ENCODE measurements at regions not wholly inside any gene's neighbourhood (a gene's known extent, or its start where the extent isn't known, plus 50 kb on each side); places are given as distances from the start of the nearest gene placed in this dataset.
"Not testable (repeated sequence)": the region's sequence is repeated elsewhere in the genome, so short reads cannot be mapped to it uniquely, and the experiment has no call there.

DNA sequence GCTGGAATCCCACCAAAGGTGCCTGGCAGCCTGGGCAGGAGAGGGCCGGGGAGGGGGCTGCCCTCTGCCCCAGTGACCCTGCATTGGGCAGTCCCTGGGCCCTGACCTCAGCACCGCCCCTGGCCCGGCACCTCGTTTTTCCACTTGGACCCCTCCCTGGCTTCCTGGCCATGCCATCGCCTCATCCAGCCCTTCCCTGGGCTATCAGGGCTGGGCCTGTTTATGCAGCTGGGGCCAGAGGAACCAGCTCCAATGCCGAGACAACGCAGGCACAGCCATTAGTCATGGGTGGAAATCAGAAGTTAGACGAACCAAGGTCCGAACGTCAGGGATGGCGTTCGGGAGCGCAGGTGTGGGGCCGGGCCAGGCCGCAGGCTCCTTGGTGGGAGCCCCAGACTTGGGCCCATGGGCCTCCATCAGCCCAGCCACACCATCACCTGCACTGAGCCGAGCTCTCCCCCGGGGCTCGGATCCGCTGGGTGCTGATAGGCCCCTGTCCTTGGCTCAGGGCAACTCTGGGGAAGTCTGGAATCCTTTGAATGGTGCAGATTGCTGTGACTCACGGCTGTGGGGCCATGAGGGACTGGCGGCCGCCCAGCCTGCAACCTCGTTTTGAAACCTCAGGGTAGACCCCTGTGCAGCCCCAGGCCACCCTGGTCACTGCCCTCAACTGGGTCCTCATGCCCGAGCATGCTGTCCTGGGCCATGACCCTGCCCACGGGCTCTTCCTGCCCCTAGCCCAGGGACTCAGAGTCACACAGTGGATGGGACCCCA, 169.4 kb downstream of the KIF26A start:
- no peak for DNase-seq

DNA sequence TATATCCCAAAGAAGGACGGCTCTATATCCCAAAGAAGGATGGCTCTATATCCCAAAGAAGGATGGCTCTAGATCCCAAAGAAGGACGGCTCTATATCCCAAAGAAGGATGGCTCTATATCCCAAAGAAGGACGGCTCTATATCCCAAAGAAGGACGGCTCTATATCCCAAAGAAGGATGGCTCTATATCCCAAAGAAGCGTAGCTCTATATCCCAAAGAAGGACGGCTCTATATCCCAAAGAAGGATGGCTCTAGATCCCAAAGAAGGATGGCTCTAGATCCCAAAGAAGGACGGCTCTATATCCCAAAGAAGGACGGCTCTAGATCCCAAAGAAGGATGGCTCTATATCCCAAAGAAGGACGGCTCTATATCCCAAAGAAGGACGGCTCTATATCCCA, 170.1 kb downstream of the KIF26A start:
- DNase-seq: not testable (repeated sequence)

DNA sequence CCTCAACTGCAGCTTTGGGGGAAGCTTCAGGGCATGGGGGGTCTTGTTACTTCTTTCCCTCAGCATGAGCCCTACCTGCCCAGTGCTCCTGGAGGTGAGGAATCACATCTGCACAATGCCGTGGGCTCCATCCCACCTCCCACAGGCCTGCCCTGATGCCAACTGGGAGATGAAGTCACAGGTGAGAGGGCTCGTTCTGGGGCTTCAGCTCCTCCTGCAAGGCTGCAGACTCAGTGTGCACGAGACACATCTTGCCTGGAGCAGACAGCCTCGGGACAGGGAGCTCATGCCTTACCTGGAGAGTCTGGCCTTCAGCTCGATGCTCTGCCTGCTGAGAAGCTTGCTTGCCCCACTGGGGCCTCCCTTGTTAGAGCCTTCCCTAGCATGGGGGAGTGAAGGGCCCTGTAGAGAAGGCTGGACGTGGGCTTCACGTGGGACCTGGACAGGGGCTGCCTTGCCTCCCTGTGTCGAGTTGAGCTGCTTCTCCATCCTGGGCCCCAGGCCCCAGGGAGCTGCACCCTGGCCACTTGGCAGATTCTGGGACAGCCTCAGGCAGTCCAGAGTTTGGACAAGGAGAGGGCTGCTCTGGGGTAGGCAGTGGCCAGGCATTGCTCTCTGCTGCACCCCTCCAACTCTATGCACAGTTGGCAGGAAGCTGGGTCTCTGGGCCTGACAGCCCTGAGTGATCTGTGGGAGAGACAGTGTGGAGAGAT, 171.4 kb downstream of the KIF26A start:
- DNase-seq: no peak

DNA sequence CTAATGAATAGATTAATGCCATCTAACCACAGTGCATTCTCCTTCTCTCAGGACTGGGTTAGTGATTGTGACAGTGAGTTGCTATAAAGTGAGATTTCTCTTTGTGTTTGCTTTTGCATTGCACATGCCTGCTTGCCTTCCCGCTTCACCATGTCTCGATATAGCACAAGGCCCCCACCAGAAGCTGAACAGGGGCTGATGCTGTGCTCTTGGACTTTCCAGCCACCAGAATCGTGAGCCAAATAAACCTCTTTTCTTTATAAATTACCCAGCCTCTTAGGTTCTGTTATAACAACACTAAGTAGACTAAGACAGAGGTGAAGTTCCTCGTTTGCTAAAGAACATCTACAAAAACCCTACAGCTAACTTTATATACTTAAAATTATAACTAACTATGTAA, 173.0 kb downstream of the KIF26A start:
- DNase-seq: no peak

DNA sequence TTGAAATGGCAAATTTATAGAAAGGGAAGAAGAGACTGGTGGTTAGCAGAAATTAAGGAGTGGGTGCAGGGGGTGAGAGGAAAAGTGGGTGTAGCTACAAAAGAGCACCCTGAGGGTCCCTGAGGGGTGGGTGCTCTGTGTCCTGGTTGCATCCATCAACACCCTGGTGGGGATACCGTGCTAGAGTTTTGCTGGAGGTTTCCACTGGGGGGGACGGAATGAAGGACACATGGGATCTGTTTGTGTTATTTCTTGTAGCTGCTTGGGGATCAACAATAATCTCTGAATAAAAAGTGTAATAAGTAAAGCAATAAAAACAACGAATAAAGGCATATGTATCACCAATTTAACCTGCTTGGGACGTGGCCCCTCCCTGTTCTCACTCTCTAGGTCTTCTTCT, 175.3 kb downstream of the KIF26A start:
- DNase-seq: no peak

DNA sequence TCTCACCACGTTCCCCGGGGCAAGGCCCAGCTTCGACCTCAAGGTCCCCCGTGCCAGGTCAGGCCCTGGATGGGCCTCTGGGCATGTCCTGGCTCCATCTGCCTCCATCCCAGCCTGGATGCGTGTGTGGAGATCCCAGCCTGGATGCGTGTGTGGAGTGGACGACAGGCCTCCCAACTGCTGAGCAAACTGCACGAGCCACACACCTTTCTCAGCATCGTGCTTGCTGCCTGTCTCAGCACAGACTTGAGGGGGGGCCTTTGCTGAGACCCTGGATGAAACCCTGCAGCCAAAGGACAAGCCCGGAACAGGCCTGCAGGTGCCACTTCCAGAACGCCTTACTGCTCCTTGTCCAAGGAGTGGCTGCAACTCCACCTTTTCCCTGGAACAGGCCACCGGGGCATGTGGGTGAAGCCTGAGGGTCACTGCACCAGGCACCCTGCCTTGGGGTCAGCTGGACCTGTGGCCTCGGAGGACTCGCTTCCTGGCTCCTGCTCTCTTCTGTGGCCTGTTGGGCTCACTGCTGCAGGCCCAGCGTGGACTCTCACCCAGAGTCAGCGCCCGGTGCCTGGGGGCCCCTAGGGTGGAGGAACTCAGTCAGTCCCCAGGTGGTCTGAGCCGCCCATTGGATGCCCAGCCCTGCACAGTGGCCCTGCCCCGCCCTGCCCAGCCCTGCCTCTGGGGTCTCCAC, 176.0 kb downstream of the KIF26A start:
- DNase-seq: no peak

DNA sequence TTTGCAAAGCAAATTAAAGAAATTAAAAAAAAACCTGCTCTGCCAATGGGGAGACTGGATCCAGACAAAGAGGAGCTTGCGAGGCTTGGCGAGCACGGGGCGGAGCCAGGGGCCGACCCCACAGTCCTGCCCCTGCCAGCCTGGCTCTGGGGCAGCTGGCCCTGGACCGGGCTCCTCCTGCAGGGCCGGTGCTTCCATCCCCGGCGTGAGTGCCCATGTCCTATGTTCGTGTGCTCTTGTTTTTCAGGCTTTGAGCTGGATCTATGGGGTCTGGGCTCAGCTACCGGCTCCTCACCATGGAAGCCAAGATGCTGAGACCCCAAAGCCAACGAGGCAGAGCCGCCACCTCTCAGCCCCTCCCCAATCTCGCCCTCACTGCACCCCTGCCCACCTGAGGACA, 176.8 kb downstream of the KIF26A start:
- DNase-seq: no peak

DNA sequence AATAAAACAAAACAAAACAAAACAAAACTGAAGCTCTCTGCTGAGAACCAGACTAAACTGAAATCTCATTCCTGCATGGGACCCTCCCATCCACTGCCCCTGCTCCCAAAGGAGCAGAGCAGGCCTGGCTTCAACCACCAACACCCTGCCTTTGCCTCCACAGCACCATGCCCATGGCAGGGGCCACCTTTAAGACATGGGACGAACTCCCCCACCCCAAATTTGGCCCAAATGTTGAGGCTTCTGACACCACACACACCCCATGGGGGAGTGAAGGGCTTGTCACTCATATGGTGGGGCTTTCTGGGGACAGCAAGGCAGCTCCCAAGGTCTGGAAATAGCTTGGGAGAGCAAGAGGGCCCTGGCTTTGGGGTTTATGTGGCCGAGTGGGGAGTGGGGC, 177.2 kb downstream of the KIF26A start:
- no peak for DNase-seq

DNA sequence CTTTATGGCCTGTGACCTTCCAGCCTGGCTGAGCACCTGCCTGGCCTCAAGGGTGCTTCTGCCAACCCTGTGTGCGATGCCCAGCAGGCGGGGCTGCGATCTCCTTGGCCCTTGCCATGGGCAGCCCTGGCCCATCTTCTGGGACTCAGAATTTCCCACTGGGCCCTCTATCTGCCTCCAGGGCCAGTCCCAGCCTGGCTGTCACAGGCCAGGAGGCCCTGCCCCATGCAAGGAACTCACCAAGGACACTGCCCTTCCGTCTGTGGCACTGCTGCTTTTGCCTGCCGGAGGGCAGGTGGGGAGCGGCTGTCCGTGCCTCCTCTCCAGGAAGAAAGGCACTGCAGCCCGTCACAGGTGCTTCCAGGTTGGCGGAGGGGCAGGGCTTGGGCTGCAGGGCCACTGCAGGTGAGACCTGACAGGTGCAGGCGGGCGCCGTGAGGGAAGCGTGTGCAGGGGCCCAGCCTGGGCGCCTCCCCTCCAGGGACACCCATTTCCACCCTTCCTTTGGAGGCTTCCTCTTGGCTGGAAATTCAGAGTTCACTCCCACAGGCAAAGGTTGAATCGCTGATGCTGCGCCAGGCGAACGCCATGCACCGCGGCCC, 177.8 kb downstream of the KIF26A start:
- no peak for DNase-seq

DNA sequence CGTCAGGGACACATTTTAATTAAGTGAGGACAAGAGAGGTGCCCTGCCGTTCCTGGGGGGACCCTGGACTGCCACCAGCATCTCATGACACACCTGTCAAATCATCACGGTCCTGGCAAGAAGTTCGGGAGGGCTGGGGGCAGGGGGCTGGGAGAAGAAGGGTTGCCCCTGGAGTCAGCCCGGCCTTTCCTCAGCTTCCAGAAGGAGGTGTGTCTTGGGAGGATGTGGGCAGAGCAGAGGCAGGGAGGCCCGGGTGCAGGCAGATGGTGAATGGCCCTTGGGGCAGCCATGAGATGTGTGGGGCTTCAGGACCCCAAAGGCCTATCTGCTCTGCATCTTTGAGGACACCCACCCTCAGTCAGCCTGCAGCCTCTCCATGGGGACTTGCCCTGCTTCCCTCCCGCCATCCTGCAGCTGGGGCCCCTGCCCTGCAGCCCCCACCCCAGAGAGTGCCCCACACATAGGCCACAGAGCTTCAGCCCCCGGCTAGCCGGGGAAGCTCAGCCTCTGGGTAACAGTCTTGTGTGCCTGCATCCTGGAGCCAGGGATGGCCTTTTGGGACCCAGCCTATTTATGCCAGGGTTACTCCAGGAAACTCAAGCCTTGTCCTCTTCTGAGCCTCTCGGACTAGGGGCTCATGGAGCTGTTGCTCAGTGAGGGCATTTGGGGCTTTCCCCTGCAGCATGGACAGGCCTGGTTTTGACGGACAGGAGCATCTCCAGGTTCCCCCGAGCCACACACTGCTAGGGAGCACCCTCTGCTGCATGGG, 178.5 kb downstream of the KIF26A start:
- DNase-seq: no peak

DNA sequence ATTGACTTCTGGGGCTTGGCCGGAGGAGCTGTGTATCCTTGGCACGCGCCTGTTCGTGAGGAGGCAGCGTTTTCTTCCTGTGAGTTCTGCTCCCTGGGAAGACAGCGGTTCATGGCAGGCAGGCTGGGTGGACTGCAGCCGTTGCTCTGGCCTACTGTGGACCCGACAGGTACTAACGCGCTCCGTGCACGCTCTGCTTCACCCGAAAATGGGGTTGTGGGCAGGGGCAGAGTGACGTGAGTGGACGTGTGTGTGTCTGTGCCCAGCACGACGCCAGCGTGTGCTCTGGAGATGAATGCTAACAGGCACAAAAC, 179.1 kb downstream of the KIF26A start:
- DNase-seq: no peak

DNA sequence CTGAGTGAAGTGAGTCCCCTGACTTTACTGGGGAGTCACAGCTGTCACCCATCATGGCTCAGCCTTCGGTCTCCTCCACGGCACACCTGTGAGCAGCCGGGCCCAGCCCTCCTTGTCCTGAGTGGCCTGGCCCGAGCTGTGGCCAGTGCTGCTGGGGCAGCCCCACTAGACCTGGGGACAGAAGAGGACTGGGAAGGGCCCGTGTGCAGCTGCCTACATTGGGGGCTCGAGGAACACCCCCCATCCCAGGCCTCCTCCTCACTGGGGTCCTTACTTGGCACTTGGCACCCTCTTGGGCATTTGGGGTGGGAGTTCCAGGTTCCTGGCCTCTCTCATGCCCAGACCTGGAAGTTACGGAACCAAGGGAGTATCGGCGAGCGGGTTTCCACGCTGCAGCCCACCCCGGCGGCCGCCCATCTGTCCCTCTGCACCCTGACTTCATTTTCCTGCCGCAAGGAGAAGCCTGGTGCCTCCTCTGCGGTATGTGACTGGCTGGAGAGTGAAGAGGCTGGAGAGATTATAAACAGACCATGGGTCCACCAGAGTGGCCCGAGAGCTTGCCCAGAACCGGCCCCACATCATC, 179.7 kb downstream of the KIF26A start:
- DNase-seq: no peak

DNA sequence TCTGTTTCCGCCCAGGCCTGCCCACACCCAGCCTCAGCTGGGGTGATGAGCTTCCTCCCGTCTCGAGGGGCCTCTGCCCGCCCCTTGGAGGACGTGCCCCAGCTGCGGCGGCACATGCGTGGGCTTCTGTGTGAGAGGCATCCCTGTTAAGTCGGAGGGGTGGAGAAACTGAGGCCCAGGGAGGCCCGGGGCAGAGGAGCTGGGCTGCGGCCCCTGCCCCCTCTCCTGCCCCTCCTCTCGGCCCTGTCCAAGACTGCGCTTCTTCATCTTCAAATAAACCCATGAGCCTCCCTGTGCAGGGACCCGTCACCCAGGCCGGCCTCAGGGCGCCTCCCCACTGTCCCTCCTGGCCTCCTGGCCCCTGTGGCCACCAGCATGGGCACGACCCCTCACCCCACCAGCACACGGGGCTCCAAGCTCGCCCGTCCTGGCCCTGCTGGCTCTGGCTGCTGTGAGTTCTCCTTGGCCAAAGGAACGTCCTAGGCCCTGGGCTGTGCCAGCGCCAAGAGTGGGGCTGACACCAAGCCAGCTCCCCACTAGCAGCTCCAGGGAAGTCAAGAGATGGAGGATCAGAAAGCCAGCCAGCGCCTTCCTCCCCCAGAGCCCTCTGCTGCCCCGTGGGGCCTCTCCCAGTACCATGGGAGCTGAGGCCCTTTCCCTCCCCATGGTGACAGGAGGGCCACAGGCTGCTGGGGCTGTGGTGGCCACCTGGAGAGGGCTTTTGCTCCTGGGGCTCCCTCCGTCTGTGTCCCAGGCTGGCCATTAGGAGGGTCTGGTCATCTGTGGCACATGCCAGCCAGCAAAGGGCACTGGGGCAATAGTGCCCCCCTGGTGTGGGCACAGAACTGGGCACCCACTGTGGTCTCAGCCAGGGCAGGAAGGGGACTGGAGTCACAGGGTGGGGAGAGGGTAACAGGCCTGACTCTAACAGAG, 180.4 kb downstream of the KIF26A start:
- no peak for DNase-seq

DNA sequence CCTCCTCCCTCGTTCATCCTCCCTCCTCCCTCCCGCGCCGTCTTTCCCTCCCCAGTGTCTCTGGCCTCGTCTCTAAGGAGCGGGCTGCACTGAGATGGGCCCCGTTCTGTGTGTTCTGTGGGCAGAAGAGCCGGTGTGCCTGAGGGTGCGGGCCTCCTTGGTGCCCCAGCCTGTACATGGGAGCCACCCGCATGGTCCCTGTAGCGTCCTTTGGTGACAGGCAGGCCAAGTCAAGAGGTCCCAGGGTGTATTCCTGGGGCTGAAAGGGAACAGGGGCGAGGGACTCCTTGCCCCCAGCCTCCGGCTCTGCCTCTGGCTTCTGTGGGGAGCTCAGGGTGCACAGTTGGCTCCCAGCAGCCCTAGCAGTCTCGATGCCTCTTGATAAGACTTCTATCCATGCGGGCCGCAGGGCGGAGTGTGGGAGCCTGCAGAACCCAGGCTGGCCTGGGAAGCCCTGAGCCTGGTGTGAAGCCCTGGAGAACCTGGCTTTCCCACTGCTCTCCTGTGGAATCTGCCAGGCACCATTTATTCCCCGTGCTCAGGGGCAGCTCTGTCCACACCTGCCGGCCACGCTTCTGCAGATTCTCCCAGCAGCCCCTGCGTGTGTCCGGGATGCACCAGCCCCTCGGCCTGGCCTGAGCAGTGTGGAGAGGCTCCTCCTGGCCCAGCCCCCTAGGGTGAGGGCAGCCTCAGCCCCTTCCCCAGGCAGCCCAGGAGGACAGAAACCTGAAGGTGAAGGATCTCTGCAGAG, 181.3 kb downstream of the KIF26A start:
- no peak for DNase-seq

DNA sequence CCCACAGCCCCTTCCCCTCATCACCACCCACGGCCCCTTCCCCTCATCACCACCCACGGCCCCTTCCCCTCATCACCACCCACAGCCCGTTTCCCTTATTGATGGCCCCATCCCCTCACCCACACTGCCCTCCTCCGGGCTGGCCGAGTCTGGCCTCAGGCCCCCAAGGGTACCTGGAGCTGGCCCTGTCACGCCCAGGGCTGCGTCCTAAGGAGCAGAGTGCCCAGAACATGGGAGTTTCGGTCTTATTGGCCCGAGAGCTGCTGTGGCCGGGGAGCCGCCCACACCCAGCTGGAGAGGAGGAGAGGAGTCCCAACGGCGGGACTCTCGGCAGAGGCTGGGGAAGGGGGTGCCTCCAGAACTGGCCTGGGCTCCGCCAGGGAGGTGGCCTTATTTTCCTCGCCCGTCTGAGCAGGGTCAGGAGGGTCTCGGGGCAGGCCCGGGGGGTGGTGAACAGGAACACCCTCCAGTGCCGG, 182.3 kb downstream of the KIF26A start:
- DNase-seq: no peak

DNA sequence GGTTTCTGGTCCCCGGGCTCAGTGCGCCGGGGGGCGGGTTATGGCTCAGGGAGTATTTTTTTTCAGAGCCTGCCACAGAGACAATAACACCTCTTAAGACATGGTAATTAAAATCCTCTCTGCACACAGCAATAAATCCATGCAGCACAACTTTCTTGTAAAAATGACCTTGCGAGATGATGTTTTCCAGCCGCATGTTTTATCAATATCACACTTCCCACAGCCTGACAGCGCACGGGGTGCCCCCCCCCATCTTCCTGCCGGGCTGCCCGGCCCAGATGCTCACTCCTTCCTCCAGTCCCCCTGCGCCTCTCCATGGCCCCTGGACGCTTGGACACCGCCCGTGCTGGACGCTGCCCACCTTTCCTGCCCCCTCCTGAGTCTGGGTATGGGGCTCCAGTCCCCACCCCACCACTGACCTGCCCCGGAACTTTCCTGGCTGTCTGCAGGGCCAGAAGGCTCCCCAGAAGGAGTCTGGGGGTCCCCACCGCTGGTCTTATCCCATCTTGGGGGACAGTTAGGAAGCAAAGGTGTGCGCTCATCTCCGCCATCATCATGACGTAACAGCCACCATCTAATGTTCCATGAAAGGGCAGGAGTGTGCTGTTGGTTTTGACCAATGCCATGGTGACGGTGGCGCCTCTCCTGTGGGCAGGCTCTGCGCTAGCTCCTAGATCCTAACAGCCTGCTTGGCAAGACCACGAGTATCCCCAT, 182.9 kb downstream of the KIF26A start:
- no peak for DNase-seq

DNA sequence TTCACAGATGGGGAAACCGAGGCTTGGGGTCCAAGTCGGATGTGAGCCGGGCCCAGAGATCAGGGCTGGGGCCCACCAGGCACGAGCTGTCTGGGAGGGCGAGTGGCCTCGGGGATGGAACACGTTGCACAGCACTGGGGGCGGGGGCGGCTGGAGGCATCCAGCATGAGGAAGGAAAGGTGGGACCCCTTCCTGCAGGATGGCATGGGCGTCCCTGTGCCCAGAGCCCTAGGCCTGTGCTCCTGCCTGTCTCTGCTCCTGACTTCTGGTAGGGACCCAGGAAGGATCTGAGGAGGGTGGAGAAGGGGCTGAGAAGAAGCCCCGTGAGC, 183.4 kb downstream of the KIF26A start:
- no peak for DNase-seq

DNA sequence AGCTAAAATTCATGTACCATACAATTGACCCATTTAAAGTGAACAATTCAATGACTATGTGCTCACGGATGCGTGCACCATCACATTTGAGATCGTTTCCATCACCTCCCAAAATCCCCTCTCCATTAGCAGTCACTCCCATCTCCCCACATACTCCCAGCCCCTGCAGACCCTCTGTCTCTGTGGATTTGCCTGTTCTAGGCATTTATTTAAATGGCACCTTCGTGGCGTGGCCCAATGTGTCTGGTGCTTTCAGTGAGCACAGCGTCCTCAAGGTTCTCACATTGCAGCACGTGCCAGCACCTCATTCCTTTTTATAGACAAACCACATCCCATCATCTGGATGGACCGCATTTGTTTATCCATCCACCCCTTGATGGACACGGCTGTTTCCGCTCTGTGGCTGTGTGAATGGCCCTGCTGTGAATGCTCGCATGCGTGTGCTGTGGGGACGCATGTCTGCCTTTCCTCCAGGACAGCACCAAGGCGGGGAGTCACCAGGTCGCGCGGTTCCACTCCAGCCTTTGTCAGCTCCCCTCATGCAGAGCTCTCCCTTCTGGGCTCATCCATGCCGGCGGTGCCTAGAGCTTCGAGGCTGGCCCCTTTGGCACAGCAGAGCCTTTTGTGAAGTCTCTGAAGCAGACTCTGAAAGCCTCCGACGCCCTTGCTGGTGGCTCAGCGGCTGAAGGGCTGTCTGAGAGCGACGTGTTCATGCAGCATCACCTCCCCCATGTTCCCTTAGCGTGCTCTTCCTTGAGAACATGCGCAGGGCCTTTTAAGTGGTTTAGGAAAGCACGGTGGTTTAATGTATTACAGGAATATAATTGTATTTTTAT, 184.4 kb downstream of the KIF26A start:
- no peak for DNase-seq

DNA sequence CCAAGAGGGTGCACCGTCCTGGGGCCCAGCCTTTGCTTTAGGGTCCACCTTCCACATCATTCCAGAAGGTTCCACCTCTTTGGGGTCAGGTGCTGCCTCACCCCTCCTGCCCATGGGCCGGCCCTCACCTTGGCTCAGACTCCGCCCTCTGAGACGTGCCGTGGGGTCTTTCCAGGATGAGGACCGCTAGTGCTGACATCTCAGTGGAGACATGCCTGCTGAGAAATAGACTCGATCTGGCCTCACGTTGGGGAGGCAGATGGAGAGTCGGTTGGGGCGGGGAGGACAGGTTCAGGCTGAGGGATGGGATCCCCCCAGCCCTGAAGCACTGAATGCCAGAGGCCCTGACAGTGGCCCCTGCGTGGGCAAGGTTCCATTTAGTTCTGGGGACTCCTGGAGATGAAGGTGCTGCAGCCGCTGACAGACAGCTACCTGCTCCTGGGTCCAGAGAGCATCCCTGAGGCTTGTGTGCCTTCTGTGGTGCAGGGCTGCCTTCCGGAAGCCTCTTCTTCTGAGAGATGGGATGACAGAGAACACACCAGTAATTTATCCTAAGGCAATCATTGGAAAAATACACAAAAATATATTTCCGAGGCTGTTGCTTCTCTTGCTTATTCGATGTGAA, 185.3 kb downstream of the KIF26A start:
- DNase-seq: no peak
